K562 (cell line): ENCODE measurements at regions not wholly inside any gene's neighbourhood (a gene's known extent, or its start where the extent isn't known, plus 50 kb on each side); places are given as distances from the start of the nearest gene placed in this dataset.

Source experiments
- ATAC-seq: fragments of 200-7000 bp; cut with Tn5 transposase; 3 replicates; pipeline ENCODE4 v1.9.1; 2020; ENCODE audit warnings: moderate library complexity
- BruUV-seq: library from RNA; stranded (reverse); fragments of 400-500 nt; replicated peaks from 2 replicates; lab custom pipeline; 2021; lab: Mats Ljungman, UMichigan
- CTCF ChIA-PET: fragments of 300-600 bp; formaldehyde crosslinking; extraction: SDS; loops from one replicate; lab custom pipeline; 2021; ENCODE audit warnings: low intra/inter-chr PET ratio; lab: Yijun Ruan, JAX
- POLR2A ChIA-PET: fragments of 300-600, 350-650 bp; sonication (Branson Sonifier 250); formaldehyde crosslinking; extraction: SDS; loops from one replicate; lab custom pipeline; 2021; ENCODE audit warnings: antibody characterized with exemption, inconsistent platforms; lab: Yijun Ruan, JAX
- DNase-seq, 4 experiments: peaks; one replicate each; pipeline versions ENCODE4 v3.0.0 to v3.0.0-alpha.2; 2011 to 2018; ENCODE audit warnings: low spot score in 3 of 4, mixed read lengths in 3 of 4; ENCODE audit errors: extremely low read depth in 1 of 4
- FAIRE-seq: peaks from 2 replicates; lab custom pipeline; 2011; peaks lifted over from hg19 to GRCh38; lab: Jason Lieb, UNC
- H2AFZ ChIP-seq: 2 replicates; pipeline ENCODE4 v1.6.0; 2011; ENCODE audit warnings: low read depth, low read length, control low read depth, inconsistent platforms
- H3K27ac ChIP-seq: fragments of 200-600 bp; 3 replicates; pipeline ENCODE4 v1.8.0; 2011; ENCODE audit warnings: low read depth, mild to moderate bottlenecking, control low read depth, inconsistent platforms, low read length, moderate library complexity, mixed read lengths; ENCODE audit errors: extremely low read depth
- H3K27me3 ChIP-seq, 2 experiments: fragments of 300-600 bp in 1 of 2; 2 replicates in 1 of 2; 3 replicates in 1 of 2; pipeline versions ENCODE4 v1.6.0 to v1.8.0; 2011; ENCODE audit warnings: inconsistent platforms in 2 of 2, low read length in 2 of 2, mild to moderate bottlenecking in 1 of 2, mixed read lengths in 1 of 2, moderate library complexity in 1 of 2; ENCODE audit not compliant: control insufficient read depth in 2 of 2, insufficient read depth in 2 of 2
- H3K36me3 ChIP-seq: fragments of 300-600 bp; 3 replicates; pipeline ENCODE4 v1.8.0; 2011; ENCODE audit warnings: mild to moderate bottlenecking, low read length, inconsistent platforms; ENCODE audit not compliant: control insufficient read depth, insufficient read depth
- H3K4me1 ChIP-seq, 2 experiments: fragments of 200-600 bp in 1 of 2; replicated peaks in 1 of 2; 2 replicates in 1 of 2; 3 replicates in 1 of 2; pipeline versions ENCODE4 v1.5.1 to v1.8.0; 2011; ENCODE audit warnings: inconsistent platforms in 2 of 2, low read length in 2 of 2, mild to moderate bottlenecking in 1 of 2, mixed read lengths in 1 of 2, moderate library complexity in 1 of 2; ENCODE audit not compliant: control insufficient read depth in 2 of 2, insufficient read depth in 2 of 2
- H3K4me2 ChIP-seq: 2 replicates; pipeline ENCODE4 v1.6.1; 2011; ENCODE audit warnings: low read length, control low read depth, inconsistent platforms, mixed read lengths; ENCODE audit not compliant: insufficient read depth
- H3K4me3 ChIP-seq: fragments of 200-600 bp; sonication (generic), shearing (Covaris generic); 2 replicates; pipeline ENCODE4 v1.5.1; 2016; ENCODE audit warnings: control low read depth, inconsistent platforms
- H3K79me2 ChIP-seq: fragments of 200-600 bp; 3 replicates; pipeline ENCODE4 v1.8.0; 2011; ENCODE audit warnings: low read length, inconsistent platforms; ENCODE audit not compliant: control insufficient read depth, insufficient read depth
- H3K9ac ChIP-seq, 2 experiments: 2 replicates each; pipeline versions ENCODE4 v1.6.0 to v1.6.1; 2011; ENCODE audit warnings: low read depth in 2 of 2, low read length in 2 of 2, control low read depth in 1 of 2, inconsistent platforms in 1 of 2, mild to moderate bottlenecking in 1 of 2, mixed read lengths in 1 of 2; ENCODE audit not compliant: insufficient read depth in 1 of 2
- H3K9me1 ChIP-seq: one replicate; pipeline ENCODE4 v1.6.0; 2011; ENCODE audit warnings: inconsistent platforms, mild to moderate bottlenecking, low read length, moderate library complexity; ENCODE audit not compliant: control insufficient read depth, insufficient read depth
- H3K9me3 ChIP-seq: replicated peaks from 2 replicates; pipeline ENCODE4 v1.5.1; 2011; ENCODE audit warnings: low read depth, low read length, inconsistent platforms; ENCODE audit not compliant: control insufficient read depth, insufficient read depth
- H4K20me1 ChIP-seq: replicated peaks from 2 replicates; pipeline ENCODE4 v1.6.1; 2011; ENCODE audit warnings: low read length, inconsistent platforms, mixed read lengths; ENCODE audit not compliant: control insufficient read depth, insufficient read depth
- BACH1 ChIP-seq: fragments of 200-800 bp; sonication (Bioruptor generic); IDR thresholded peaks from 2 replicates; pipeline ENCODE4 v1.6.1; 2016; ENCODE audit warnings: missing genetic modification characterization, missing compliant biosample characterization
- CCNT2 ChIP-seq: IDR thresholded peaks from 2 replicates; pipeline ENCODE4 v1.6.1; 2011; ENCODE audit warnings: borderline replicate concordance, low read depth, mild to moderate bottlenecking, moderate library complexity, mixed read lengths, low read length; ENCODE audit not compliant: insufficient read length; ENCODE audit errors: extremely low read depth
- CREB1 ChIP-seq, 2 experiments: sonication (generic) in 1 of 2; formaldehyde crosslinking in 1 of 2; IDR thresholded peaks; 2 replicates each; pipeline versions ENCODE4 v1.6.1 to v1.8.0; 2012 to 2022; ENCODE audit warnings: inconsistent platforms in 1 of 2, mild to moderate bottlenecking in 1 of 2, missing genetic modification reagents in 1 of 2, moderate library complexity in 1 of 2
- DEAF1 ChIP-seq: fragments of 450-650 bp; formaldehyde crosslinking; IDR thresholded peaks from 2 replicates; pipeline ENCODE4 v1.4.0; 2020; ENCODE audit warnings: mild to moderate bottlenecking, moderate library complexity
- DLX4 ChIP-seq: fragments of 250-450 bp; sonication (Bioruptor Pico); IDR thresholded peaks from 2 replicates; pipeline ENCODE4 v1.6.1; 2021; ENCODE audit warnings: mild to moderate bottlenecking
- KAT7 ChIP-seq: sonication (generic); formaldehyde crosslinking; IDR thresholded peaks from 2 replicates; pipeline ENCODE4 v1.8.0; 2022; ENCODE audit warnings: missing genetic modification reagents, mild to moderate bottlenecking, borderline replicate concordance
- KLF13 ChIP-seq: fragments of 450-650 bp; IDR thresholded peaks from 2 replicates; pipeline ENCODE4 v1.6.1; 2016; ENCODE audit warnings: missing genetic modification characterization, low read depth, mild to moderate bottlenecking, missing compliant biosample characterization, moderate library complexity, borderline replicate concordance
- NFATC3 ChIP-seq: fragments of 450-650 bp; IDR thresholded peaks from 2 replicates; pipeline ENCODE4 v1.6.1; 2017; ENCODE audit warnings: mild to moderate bottlenecking
- PHB ChIP-seq: fragments of 250-450 bp; sonication (Bioruptor Pico); IDR thresholded peaks from 2 replicates; pipeline ENCODE4 v1.5.0; 2021
- POLR2A ChIP-seq: fragments of 450-650 bp; conservative IDR thresholded peaks from 2 replicates; pipeline ENCODE4 v1.6.1; 2016
- POLR2H ChIP-seq: IDR thresholded peaks from 2 replicates; pipeline ENCODE4 v1.6.1; 2016; ENCODE audit warnings: missing genetic modification characterization, low read depth, mild to moderate bottlenecking, control low read depth, missing compliant biosample characterization, moderate library complexity
- ZNF175 ChIP-seq: fragments of 200-800 bp; sonication (Bioruptor generic); IDR thresholded peaks from 2 replicates; pipeline ENCODE4 v1.6.1; 2016; ENCODE audit warnings: low read depth, mild to moderate bottlenecking, missing genetic modification characterization, missing compliant biosample characterization
- WGBS: fragments of 100-300 bp; shearing (Covaris generic); methylation state at CpG from one replicate; pipeline ENCODE4 v1.1.6; 2016; ENCODE audit warnings: low coverage, mixed read lengths; ENCODE audit not compliant: insufficient coverage; ENCODE audit errors: missing lambda C conversion rate; 5-methylcytosine and 5-hydroxymethylcytosine counted together
- in situ Hi-C: fragments of 300-500 bp; cut with MboI; formaldehyde crosslinking; loops from 4 replicates; pipeline ENCODE4 v1.15.0; 2018; ENCODE audit warnings: inconsistent platforms, mixed read lengths
- intact Hi-C: fragments of 100-400 bp; cut with micrococcal nuclease; formaldehyde crosslinking; loops from 2 replicates; pipeline ENCODE4 v1.14.2; 2022
- TF ChIP-seq, protein P1 (sequence below): sonication (generic); formaldehyde crosslinking; IDR thresholded peaks from 2 replicates; pipeline ENCODE4 v1.8.0; 2022; ENCODE audit warnings: mild to moderate bottlenecking, low read depth, missing genetic modification reagents
- TF ChIP-seq, protein P2 (sequence below): fragments of 450-650 bp; IDR thresholded peaks from 2 replicates; pipeline ENCODE4 v1.6.1; 2016
- TF ChIP-seq, protein P3 (sequence below): sonication (generic); formaldehyde crosslinking; IDR thresholded peaks from 2 replicates; pipeline ENCODE4 v1.8.0; 2022; ENCODE audit warnings: mild to moderate bottlenecking, missing genetic modification reagents

GRCh38 chr5:116757326-116757725 is 182.7 kb upstream of the SEMA6A start:
- no peak overlapping the region for H3K9ac ChIP-seq
- H4K20me1 ChIP-seq = no peaks in the 10 kb centered on the region
- H3K4me2 ChIP-seq = no peak overlapping the region
- BruUV-seq = no TSS peak
- no peak overlapping the region for H3K27ac ChIP-seq
- no peak for ATAC-seq
- ChIA-PET CTCF (no interaction called here), POLR2A (no interaction called here)
- no peaks in the 10 kb centered on the region for H3K27me3 ChIP-seq
- no peaks in the 10 kb centered on the region for H3K79me2 ChIP-seq
- no peak overlapping the region for H2AFZ ChIP-seq
- H3K4me3 ChIP-seq = no peak overlapping the region
- FAIRE-seq = no peak
- no peaks in the 10 kb centered on the region for H3K9me1 ChIP-seq
- 0% methylated on average over 1 of the region's 1 CpG for WGBS
- TF ChIP-seq CREB1 (IDR thresholded peaks at IDR 0.05) = no peak
- no peak for TF ChIP-seq CREB1 (CRISPR knock-in tag; IDR thresholded peaks at IDR 0.05)
- no peak for TF ChIP-seq PHB (CRISPR knock-in tag)
- no peak for TF ChIP-seq DEAF1 (CRISPR knock-in tag)
- TF ChIP-seq, protein P1, sequence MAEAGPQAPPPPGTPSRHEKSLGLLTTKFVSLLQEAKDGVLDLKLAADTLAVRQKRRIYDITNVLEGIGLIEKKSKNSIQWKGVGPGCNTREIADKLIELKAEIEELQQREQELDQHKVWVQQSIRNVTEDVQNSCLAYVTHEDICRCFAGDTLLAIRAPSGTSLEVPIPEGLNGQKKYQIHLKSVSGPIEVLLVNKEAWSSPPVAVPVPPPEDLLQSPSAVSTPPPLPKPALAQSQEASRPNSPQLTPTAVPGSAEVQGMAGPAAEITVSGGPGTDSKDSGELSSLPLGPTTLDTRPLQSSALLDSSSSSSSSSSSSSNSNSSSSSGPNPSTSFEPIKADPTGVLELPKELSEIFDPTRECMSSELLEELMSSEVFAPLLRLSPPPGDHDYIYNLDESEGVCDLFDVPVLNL (CRISPR knock-in tag) = no peak
- no peak for TF ChIP-seq NFATC3
- TF ChIP-seq ZNF175 (CRISPR knock-in tag) = no peak
- TF ChIP-seq, protein P2, sequence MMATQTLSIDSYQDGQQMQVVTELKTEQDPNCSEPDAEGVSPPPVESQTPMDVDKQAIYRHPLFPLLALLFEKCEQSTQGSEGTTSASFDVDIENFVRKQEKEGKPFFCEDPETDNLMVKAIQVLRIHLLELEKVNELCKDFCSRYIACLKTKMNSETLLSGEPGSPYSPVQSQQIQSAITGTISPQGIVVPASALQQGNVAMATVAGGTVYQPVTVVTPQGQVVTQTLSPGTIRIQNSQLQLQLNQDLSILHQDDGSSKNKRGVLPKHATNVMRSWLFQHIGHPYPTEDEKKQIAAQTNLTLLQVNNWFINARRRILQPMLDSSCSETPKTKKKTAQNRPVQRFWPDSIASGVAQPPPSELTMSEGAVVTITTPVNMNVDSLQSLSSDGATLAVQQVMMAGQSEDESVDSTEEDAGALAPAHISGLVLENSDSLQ = no peak
- TF ChIP-seq, protein P3, sequence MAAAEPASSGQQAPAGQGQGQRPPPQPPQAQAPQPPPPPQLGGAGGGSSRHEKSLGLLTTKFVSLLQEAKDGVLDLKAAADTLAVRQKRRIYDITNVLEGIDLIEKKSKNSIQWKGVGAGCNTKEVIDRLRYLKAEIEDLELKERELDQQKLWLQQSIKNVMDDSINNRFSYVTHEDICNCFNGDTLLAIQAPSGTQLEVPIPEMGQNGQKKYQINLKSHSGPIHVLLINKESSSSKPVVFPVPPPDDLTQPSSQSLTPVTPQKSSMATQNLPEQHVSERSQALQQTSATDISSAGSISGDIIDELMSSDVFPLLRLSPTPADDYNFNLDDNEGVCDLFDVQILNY (CRISPR knock-in tag) = no peak
- no peak for TF ChIP-seq KLF13 (tag)
- TF ChIP-seq CCNT2 = no peak
- TF ChIP-seq DLX4 (CRISPR knock-in tag) = no peak
- TF ChIP-seq POLR2H = no peak
- no peak for TF ChIP-seq POLR2A
- no peak for TF ChIP-seq KAT7
- no peak for TF ChIP-seq BACH1 (tag)
- no peak for DNase-seq
- H3K36me3 ChIP-seq = no peaks in the 10 kb centered on the region
- no peaks in the 10 kb centered on the region for H3K4me1 ChIP-seq
- in situ Hi-C loops (no loop called here), intact Hi-C loops (no loop called here)
- H3K9me3 ChIP-seq = no peaks in the 10 kb centered on the region
